ENCODE measurements at regions not wholly inside any gene's neighbourhood (a gene's known extent, or its start where the extent isn't known, plus 50 kb on each side); places are given as distances from the start of the nearest gene placed in this dataset.

GRCh38 chr4:84341559-84341958, 157.5 kb downstream of the NKX6-1 start:
- DNase-seq (ENCODE audit: low spot score), result no peak
- TF ChIP-seq, protein P1, sequence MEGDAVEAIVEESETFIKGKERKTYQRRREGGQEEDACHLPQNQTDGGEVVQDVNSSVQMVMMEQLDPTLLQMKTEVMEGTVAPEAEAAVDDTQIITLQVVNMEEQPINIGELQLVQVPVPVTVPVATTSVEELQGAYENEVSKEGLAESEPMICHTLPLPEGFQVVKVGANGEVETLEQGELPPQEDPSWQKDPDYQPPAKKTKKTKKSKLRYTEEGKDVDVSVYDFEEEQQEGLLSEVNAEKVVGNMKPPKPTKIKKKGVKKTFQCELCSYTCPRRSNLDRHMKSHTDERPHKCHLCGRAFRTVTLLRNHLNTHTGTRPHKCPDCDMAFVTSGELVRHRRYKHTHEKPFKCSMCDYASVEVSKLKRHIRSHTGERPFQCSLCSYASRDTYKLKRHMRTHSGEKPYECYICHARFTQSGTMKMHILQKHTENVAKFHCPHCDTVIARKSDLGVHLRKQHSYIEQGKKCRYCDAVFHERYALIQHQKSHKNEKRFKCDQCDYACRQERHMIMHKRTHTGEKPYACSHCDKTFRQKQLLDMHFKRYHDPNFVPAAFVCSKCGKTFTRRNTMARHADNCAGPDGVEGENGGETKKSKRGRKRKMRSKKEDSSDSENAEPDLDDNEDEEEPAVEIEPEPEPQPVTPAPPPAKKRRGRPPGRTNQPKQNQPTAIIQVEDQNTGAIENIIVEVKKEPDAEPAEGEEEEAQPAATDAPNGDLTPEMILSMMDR (IDR thresholded peaks at IDR 0.05; ENCODE audit: extremely low read depth, missing control alignments), result no peak

GRCh38 chr4:84338367-84338766, 160.7 kb downstream of the NKX6-1 start:
- no peak for DNase-seq (ENCODE audit: low spot score)
- TF ChIP-seq, protein P1 (IDR thresholded peaks at IDR 0.05; ENCODE audit: extremely low read depth, missing control alignments), result no peak

DNA sequence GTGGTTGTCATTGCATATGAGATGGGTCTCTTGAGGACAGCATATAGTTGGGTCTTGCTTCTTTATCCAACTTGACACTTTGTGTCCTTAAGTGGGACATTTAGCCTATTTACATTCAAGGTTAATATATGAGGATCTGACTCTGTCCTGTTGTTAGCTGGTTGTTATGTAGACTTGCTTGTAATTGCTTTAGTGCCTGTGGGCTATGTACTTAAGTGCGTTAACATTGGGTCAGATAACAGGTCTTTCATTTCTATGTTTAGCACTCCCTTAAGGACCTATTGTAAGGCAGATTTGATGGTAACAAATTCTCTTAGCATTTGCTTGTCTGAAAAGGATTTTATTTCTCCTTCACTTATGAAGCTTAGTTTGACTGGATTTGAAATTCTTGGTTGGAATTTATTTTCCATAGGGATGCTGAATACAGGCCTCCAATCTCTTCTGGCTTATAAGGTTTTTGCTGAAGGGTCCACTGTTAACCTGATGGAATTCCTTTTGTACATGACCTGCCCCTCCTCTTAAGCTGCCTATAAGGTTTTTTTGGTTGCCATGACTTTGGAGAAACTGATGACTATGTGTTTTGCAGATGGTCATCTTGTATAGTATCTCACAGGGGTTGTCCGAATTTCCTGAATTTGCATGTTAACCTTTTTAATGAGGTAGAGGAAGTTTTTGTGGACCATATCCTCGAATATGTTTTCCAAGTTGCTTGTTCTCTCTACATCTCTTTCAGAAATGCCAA, 162.0 kb downstream of the NKX6-1 start:
- no peak for DNase-seq (ENCODE audit: low spot score)
- TF ChIP-seq, protein P1 (IDR thresholded peaks at IDR 0.05; ENCODE audit: extremely low read depth, missing control alignments), result no peak

- DNase-seq (ENCODE audit: low spot score), result no peak
- TF ChIP-seq, protein P1 (IDR thresholded peaks at IDR 0.05; ENCODE audit: extremely low read depth, missing control alignments), result no peak
Measured at GRCh38 chr4:84327526-84327925, 171.6 kb downstream of the NKX6-1 start.

- no peak for DNase-seq (ENCODE audit: low spot score)
- TF ChIP-seq, protein P1 (IDR thresholded peaks at IDR 0.05; ENCODE audit: extremely low read depth, missing control alignments), result no peak
Measured at GRCh38 chr4:84325625-84326024, 173.5 kb downstream of the NKX6-1 start.

- DNase-seq (ENCODE audit: low spot score), result no peak
- TF ChIP-seq, protein P1 (IDR thresholded peaks at IDR 0.05; ENCODE audit: extremely low read depth, missing control alignments), result no peak
Measured at GRCh38 chr4:84324303-84325245, 174.5 kb downstream of the NKX6-1 start.

DNA sequence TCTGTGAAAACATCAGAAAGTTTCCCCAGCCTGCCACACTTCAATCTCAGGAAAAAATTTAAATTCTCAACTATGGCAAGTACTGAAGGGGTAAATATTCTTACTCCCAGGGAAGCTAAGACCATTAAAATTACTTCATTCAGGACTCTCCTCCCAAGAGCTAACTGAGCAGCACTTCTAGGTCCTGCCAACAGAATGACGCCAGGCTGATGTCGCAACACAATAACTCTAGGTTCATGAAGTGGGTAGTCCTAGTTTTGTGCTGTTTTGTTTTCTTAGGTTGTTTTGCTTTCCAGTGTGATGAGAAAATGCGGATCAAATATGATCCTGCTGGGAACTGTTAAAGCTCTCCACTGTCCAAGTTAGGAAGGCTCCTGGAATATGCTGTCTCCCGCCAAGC, 180.0 kb downstream of the NKX6-1 start:
- TF ChIP-seq, protein P1 (IDR thresholded peaks at IDR 0.05; ENCODE audit: extremely low read depth, missing control alignments), result no peak
- DNase-seq (ENCODE audit: low spot score), result no peak
